Colon (tissue), 2 donors: ENCODE measurements at regions not wholly inside any gene's neighbourhood (a gene's known extent, or its start where the extent isn't known, plus 50 kb on each side); places are given as distances from the start of the nearest gene placed in this dataset.

Experiments used
- FAIRE-seq: peaks from 2 replicates; lab custom pipeline; 2012; peaks lifted over from hg19 to GRCh38; lab: Jason Lieb, UNC
- donor health status: control.
- donor health status: control.

DNA sequence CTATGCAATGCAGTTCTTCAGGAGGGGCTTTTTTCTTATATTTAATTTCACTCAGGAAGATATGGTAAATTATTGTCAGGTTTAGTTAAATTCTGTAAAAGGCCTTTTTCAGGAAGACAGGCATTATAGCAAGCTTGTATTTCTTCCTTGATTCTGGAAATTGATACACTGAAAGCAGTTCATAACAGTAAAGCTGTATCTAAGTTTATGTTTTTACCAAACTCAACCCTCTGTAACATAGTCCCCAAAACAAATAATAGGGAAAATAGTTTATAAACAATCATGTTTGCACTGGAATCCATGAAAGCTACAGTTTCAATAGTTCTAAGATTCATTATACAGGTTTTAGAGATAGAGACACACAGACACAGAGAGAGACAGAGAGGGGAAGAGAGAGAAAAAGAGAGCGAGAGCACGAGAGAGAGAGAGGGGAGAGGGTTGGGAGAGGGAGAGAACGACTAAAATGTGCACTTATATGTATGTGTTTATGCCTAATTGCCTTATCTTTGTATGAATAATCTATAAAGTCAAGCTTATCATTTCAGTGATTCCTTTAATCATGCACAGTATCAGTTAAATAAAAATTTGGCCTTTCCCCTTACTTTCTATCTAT lies 454.4 kb downstream of the RFPL4B start:
- FAIRE-seq, result no peak

DNA sequence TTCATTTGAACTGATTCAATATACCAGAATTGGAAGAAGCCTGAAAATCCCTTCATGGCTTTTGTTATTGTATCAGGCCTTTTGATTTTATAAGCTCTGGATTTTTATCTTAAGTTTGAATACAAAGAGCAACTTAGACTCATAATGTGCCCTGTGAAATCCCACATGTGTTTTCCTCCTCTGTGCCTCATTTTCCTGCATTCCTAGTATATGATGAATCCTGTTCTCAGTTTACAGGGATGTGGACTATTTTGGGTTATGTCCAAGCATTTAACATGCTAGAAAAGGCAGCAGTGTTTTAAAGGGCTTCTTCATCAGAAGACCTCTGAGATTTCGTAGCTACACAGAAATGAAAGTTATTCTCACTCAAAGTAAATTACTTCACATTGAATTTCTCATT lies 455.0 kb downstream of the RFPL4B start:
- no peak for FAIRE-seq

DNA sequence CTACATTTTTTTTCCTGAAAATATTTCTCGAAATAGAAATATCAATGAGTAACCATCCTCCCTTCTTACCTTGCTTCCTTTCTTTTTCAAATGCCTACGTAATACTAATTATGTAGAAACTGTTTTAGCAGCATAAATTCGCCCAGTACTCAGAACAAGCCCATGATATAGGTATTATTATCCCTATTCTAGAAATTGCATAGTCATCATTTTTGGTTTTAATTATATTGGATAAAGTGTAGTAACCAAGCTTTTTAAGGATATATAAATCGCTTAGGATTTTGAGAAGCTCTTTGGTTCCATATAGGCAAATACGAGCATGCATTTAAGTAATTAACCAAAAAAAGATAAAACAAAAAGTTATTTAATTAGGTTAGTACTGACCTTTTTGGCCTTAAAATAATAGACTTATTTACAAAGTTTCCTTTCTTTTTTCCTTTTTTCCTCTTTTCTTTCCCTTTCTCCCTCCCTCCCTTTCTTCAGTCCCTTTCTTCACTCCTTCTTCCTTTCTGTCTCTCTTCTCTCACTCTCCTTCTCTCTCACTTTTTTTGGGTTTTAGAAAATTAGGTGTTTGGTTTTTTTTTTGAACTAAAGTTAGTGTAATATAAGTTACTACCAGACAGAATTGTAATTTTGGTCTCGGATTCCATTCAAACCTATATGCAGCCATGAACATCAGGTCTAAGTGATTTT lies 457.7 kb downstream of the RFPL4B start:
- no peak for FAIRE-seq

DNA sequence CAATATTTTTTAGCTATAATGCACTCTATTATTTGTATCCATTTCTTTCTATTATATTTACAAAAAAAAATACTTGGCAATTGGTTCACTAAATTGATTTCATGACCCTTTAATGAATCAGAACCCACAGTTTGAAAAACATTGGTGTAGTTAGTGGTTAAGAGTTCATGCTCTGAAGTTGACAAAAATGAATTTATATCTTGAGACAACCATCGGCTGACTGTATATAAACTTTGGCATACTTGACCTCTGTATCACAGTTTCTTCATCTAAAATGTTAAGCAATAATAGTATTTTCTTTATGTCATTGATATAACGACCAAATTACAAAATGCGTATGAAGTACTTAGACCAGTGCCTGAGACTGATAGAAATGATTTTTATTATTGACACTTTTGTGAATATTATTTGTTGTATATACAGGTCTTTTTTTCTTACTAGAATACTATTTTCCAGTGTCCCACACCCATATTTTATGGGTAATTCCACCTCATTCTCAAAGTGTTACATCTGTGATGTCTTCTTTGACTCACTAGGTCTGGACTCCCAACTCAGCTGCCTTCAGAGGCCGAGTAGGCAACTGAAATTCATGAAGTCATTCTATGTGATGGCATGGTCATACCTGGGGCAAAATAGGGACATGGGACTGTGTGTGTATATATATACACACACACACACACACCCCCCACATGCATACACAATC lies 459.2 kb downstream of the RFPL4B start:
- FAIRE-seq, result no peak

DNA sequence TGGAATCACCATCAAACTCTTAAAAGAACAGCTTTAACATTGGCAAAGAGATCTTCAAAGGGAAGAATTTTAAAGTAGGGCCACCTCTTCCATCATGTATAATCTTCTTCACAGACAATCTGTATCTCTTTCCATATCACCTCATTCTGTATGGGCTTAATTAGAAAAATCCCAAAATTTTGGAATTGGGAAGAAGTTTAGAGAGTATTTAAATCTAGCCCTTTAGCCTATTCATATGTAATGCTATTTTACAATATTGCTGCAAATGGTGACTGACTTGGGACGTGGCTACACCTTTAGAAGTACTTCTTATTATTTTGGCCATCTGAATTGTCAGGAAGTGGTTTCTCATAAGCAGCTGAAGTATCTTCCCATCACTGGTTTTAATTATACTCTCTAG lies 474.3 kb downstream of the RFPL4B start:
- no peak for FAIRE-seq

DNA sequence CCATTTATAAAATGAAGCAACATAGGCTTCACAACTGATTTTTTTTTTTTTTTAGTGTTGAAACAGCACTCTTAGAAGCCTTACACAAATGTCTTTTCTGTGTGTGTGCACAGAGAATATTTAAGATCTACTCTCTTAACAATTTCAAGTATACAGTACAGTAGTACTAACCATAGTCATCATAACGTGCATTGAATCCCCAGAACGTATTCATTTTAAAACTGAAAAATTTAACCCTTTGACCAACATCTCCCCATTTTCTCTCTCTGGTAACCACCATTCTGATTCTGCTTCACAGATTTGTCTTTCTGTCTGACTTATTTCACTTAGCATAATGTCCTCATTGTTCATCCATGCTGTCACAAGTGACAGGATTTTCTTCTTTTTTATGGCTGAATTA lies 475.6 kb downstream of the RFPL4B start:
- FAIRE-seq, result no peak

DNA sequence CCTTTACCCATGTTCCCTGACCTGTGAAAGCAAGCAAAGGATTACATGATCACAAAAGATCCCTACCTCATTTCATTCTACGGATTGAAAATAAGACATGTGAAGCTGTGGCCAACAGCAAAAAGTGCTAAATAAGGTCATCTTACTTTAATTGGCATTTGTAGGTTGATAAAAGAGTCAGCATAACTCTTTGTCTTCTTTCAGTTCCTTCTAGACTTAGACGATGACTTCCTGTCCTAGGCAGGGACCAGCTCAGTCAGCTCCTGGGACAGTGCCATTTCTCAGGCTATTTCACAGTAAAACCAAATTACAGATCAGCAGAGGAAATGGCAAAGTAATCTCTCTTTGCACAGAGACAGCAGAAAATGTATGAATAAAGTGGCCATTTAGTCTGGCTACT lies 480.7 kb downstream of the RFPL4B start:
- FAIRE-seq, result no peak

DNA sequence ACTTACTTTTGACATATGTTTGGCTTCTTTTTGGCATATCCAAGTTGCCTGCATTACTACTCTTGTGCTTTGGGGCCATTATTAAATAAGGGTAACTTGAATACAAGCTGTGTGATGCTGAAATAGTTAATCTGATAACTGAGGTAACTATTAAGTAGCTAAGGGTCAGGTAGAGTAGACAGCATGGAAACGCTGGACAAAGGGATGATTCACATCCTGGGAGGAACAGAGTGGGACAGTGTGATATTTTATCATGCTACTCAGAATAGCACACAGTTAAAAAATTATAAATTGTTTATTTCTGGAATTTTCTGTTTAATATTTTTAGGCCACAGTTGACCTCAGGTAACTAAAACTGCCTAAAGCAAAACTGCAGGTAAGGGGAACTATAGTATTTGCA lies 483.9 kb downstream of the RFPL4B start:
- FAIRE-seq, result no peak

DNA sequence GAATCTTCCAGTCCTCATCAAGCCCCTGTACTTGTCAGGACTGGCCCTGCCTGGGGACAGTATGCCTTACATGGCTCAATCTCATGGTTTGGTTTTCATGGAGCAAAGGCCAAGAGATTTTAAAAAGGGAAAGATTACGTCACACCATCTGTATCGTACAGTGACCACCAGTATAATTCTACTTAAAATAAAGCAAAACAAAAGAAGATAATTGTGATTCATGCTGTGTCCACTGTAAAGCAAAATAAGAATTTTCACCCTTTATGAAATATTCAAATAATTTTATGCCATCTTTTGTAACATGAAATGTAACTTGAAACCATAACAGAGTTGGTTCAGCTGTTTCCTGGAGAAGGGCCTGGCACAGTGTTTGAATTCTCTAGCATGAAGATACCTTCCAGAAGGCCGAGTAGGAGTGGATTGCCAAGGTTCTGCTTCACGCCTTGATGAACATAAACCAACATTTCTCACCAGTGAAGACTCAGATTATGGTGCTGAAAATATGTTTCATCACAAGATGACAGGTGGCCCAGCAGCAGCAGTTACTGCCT lies 486.5 kb downstream of the RFPL4B start:
- FAIRE-seq, result no peak

DNA sequence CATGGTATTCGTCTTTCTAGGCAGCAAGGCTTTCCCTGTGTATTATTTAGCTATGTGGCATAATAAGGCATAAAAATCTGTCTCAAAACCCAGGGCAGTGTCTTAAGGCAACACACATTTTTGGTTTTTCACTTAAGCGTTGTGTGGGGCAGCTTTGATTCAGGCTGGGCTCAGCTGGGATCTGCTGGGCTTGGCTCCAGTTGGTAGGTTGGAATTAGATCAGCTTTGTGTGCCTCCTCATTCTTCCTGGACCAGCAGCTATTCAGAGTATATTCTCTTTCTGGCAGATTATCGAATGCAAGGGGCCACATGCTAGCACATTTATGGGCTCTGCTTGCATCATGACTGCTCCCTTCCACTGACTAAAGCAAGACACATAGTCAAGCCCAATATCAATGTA lies 487.9 kb downstream of the RFPL4B start:
- no peak for FAIRE-seq

DNA sequence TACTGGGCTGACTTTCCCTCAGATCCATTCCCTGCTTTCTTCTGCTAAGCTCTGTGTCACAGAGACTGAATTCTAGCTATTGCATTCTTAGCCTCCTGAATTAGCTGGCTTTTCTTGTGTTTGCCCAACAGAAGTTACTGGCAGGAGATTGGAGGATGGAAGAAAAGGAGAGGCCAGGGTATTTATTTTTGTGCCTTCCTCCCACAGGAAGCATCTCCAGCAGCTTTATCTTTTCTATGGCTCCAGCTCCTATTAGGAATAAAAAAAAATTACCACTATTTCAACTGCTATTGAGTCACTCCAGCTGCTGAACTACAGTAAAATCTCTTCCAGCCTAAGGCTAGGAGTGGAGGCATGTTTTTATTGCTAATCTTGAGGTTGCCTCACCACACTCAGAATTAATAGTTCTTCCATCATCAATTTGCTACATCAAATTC lies 492.4 kb downstream of the RFPL4B start:
- FAIRE-seq, result no peak

DNA sequence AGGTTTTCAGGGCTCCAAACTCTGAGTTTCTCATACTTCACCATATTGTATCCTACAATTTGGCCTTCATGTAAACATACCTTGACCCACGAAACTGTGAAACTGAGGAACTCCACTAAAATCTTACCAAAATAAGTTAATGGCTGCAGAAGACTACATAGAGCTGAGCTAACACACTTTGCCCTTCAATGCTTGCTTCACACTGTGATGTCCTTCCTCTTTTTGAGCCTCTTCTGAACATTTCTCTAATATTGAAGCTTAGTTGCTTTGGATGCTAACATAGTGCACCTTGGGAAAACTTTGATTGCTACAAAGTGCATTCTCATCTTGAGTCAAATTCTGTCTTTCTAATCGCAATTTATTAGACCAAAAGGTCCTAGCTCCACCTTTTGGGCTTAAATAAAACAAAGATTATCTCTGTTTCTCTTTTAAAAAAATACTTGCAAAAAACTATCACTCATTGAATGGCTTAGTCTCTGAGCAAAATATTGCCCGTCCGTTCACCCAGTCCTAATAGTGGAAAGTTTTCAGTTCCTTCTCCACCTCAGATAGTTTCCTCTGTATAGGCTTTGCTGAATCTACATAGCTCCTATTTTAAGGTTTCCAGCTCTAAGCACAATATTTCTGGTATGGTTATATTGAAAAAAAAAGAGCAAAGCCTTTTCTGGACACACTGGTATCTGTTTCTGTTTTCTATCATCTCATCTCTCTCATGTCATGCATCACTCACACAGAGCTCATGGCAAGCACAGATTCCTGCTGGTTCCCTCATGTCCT lies 494.6 kb downstream of the RFPL4B start:
- no peak for FAIRE-seq

DNA sequence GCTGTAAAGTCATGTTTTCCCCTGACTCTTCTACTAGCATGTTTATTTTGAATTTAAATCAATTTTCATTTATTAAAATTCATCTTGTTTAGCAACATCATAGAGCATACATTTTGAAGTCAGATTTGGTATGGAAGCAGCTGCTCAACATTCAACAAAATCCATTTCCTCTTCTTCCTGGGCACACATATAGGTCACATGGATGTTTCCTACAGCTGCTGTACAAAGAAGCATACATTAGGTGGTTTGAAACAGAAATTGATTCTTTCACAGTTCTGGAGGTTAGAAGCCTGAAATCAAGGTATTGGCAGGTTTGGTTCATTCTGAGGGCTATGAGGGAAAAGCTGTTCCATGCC lies 495.2 kb downstream of the RFPL4B start:
- no peak for FAIRE-seq

DNA sequence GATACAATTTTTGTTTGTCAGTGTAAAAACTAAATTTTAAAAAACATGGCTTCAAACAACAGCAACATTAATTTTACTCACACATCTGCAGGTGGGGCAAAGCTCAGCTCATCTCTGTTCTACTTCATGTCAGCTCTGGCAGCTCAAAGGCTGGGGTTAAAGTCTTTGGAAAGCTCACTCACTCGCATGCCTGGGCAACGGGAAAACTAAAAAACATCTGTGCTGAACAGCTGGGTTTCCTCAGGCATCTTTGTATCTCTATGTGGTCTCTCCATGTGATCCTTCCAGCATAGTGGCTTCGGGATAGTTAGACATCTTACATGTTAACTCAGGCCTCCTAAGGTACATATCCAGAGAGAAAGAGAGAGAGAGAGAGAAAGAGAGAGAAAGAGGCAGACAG lies 499.6 kb downstream of the RFPL4B start:
- no peak for FAIRE-seq

DNA sequence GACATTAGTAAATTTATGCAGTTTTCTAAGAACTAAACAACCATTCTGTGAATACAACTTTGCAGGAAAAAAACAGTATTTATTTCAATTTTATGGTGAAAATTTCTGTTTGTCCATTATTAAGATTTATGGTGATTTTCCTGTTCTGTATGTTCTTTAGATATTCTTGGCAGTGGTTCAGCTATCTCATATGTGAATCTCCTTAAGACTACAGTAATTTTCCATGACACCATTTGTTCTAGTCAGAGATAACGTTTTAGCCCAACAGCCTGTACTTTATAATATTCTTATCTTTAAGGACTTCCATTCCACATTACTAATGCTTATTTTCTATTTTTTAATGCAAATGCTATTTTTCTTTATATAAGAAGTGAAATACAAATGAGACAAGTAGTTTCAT lies 504.0 kb downstream of the RFPL4B start:
- FAIRE-seq, result no peak

DNA sequence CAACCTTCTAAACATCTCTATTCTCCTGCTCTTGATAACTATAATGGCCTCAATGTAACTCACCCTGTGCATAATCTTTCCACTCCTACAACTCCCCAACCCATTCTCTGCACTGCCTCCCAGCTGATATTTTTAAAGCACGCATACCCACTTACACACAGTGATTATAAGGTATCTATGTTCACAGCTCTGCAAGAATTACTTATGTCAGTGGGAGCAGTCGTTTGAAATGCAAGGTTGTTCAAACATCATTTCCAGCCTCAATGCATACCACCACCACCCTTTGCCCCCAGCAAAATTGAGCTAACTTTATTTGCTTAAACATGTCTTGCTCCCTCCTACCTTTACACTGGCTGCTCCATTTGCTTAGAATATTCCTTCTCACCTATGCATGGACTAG lies 506.0 kb downstream of the RFPL4B start:
- FAIRE-seq, result no peak

DNA sequence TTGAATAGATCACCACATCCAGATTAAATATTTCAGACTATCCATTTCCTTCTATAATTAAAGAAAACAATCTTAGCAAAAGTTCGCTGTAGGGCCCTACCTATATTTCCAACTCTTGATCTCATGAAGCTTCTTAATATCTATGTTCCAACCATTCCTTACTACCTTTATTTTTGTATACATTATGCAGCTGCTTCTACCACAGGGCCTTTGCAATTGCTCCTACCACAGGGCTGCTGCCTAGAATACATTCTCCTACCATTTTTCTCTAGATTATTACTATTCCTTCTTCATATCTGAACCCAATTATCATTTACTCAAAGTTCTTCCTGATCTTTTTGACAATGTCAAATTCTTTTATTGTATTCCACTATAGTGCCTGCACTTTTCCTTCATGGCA lies 516.6 kb downstream of the RFPL4B start:
- no peak for FAIRE-seq

DNA sequence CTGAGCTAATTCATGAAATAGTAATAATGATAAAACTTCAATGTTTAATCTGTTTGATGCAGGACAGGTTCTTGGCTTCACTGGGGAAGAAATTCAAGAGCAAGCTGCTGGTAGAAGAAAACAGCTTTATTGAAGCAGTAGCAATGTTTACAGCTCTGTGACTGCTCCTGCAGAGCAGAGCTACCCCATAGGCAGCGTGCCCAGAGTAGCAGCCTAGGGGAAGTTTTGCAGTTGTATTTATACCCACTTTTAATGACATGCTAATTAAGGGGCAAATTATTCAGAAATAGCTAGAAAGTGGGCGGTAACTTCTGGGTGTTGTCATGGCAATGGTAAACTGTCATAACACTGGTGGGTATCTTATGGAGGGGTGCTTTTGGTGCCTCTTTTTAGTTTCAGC lies 518.0 kb downstream of the RFPL4B start:
- FAIRE-seq, result no peak

DNA sequence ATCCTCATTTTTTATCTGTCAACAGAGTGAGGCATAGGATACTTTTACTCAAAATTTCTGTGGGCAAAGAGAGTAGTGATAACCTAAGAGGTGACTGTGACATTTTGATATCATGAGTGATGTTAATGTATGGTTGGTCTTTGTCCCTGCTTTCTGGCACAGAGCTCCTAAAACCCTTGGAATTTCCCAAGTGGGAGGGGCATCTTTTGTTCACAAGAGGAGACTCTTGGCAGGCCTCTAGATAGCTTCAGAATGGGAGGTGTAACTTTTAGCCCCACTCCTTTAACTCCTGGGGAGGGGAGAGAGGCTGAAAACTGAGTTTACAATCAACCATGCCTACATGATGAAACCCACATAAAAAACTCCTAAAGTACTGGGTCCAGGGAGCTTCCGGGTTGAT lies 527.8 kb downstream of the RFPL4B start:
- FAIRE-seq, result no peak

DNA sequence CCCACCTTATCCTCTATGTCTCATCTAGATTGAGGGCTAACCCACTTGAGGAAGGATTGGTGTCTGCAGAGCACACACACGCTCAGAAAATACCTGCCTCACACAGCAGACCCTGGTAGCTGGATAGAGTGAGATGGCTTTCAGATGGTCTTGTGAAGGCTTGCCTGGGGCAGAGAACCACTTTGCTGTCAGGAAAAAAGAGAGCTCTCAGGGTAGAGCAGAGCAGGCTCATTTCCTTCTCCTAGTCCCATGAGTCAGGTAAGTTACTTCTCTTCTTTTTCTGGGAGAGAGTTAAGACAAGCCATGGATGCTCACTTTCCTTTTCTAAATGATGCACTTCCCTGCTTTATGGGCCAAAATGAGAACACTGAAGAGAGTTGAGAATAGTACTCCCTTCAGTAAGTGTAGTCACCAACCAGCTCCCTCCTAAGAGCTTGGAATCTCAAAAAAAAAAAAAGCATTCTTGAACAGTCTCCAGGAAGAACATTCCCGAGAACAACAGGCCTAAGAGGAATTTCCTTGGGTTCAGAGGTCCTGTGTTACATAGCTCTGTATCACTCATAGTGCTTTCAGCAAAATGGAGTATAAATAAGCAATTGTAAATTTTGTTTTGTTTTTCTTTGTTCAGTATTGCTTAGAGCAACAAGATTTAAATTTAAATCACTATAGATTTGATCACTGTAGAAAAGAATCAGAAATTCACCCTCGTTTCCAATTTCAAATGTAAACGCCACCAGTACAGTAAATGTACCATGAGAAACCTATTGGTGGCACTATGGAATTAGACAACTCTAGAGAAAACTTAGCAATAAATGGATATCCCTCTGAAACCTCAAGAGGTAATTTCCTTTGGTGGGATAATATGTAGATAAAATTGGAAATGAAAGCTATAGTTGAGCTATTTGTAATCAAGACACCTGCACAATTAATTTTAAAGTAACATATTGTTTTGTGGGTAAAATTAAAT lies 530.3 kb downstream of the RFPL4B start:
- no peak for FAIRE-seq

DNA sequence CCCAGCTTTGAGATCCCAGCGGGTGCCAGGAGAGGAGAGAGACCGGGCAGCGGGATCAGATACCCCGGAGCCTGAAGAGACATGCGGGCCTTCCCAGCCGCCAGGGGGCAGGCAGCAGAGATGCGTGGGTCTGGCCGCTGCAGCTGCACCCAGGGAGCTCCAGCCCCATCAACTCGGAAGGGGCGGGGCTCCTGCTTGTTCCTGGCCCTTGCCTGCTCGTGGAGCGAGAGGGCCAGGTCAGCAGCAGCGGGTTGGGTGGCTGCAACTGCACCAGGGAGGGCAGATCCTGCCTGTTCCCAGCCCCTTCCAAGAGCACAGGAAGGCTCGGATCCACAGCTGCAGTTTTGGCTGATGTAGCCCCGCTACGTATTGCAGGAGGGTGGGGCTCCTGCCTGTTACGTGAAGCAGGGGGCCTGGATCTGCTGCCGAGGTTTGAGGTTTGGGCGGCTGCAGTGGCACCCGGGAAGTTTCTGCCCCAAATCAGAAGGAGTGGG lies 532.8 kb downstream of the RFPL4B start:
- FAIRE-seq, result no peak
